SK-N-MC (cell line): ENCODE measurements at regions not wholly inside any gene's neighbourhood (a gene's known extent, or its start where the extent isn't known, plus 50 kb on each side); places are given as distances from the start of the nearest gene placed in this dataset.

Experiments
- EZH2 ChIP-seq: fragments of 200-600 bp; sonication (generic); IDR thresholded peaks from one replicate; pipeline ENCODE4 v1.6.1; 2017; ENCODE audit warnings: antibody characterized with exemption
- POLR2AphosphoS5 ChIP-seq: IDR thresholded peaks from 2 replicates; pipeline ENCODE4 v1.6.1; 2012; ENCODE audit warnings: mild to moderate bottlenecking, low read depth, low read length, borderline replicate concordance

DNA sequence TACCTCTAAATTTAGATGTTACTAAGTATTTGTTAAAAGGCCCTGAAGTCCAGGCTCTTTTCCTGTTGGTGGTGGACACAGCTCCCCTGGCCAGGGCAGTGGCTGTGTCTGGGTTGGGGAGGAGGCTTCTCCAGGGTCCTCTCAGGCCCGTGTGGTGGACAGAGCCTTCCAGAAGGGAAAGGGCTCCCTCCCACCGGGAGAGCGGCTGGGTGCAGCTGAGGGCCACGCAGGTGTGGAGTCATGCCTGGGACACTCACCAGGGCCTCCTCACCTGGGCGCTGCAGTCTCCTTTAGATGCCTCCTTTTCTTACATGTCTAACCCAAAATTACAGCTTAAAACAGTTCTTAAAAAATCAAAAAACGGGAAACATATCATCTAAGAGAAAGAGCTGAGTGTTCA is 128.2 kb upstream of the TCERG1L start:
- no peak for TF ChIP-seq POLR2AphosphoS5
- no peak for TF ChIP-seq EZH2
